ENCODE measurements at regions not wholly inside any gene's neighbourhood (a gene's known extent, or its start where the extent isn't known, plus 50 kb on each side); places are given as distances from the start of the nearest gene placed in this dataset.
A peak's percentile ranks its signal among the peaks of the same experiment; 100 is the strongest.

DNA sequence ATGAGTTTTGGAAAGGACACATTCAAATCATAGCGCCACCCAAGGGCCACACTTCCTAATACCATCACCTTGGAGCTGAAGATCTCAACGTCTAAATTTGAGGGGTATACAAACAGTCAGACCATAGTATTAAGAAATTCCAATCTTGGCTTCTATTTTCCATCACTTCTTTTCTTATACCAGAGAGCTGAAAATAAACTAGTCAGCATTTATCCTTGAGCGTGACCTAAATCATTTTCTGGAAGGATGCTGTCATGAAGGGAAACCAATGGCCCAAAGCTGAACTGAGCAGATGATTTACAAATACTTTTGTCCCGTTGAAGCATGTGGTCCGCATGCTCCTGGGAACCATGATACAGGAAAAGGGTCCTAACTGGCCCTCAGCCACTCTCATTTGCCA, 921.9 kb downstream of the CCSER2 start:
- Histone ChIP-seq H3K18ac (ENCODE audit: low read depth, low read length) (no peak overlapping the region), H4K5ac (ENCODE audit: low read depth, low read length) (no peak overlapping the region), H3K9ac (ENCODE audit: low read depth, low read length) (no peak overlapping the region), H2BK5ac (ENCODE audit: low read depth, low read length, poor library complexity, severe bottlenecking) (no peak overlapping the region), H3K27me3 (ENCODE audit: control insufficient read depth, insufficient read depth, low read length) (no peaks in the 10 kb centered on the region), H3K56ac (ENCODE audit: extremely low read depth, insufficient read depth, low read length) (no peak overlapping the region), H2AK9ac (replicated peaks; ENCODE audit: low read depth, low read length, poor library complexity) (no peak overlapping the region), H2AK5ac (ENCODE audit: low read depth, low read length) (no peak overlapping the region), H4K91ac (ENCODE audit: insufficient read depth, low read depth, low read length) (no peak overlapping the region), H3K27ac (ENCODE audit: insufficient read depth, low read length) (no peak overlapping the region), H2BK120ac (ENCODE audit: low read depth, low read length) (no peak overlapping the region), H3K4me3 (ENCODE audit: insufficient read depth, low read depth, low read length) (no peak overlapping the region), H2AFZ (replicated peaks; ENCODE audit: low read length, poor library complexity) (no peak overlapping the region), H3K9me1 (ENCODE audit: insufficient read depth, low read length) (no peaks in the 10 kb centered on the region), H3K79me1 (ENCODE audit: low read depth in 1 of 2, low read length in 2 of 2) (no peaks in the 10 kb centered on the region), H3K36me3 (ENCODE audit: control insufficient read depth, insufficient read depth, low read length) (no peaks in the 10 kb centered on the region), H3K4ac (ENCODE audit: low read depth, low read length) (no peak overlapping the region), H3K4me1 (ENCODE audit: control insufficient read depth, insufficient read depth, low read length) (no peaks in the 10 kb centered on the region), H2BK20ac (ENCODE audit: low read depth, low read length) (no peak overlapping the region), H3K14ac (replicated peaks; ENCODE audit: low read depth, low read length) (no peak overlapping the region), H3K9me3 (ENCODE audit: control insufficient read depth, insufficient read depth, low read length) (peaks cover 17% of the 10 kb centered on the region), H4K20me1 (ENCODE audit: insufficient read depth, low read length) (no peaks in the 10 kb centered on the region), H3K23ac (ENCODE audit: low read depth, low read length) (no peak overlapping the region), H4K8ac (ENCODE audit: low read depth in 2 of 2, low read length in 2 of 2) (no peak overlapping the region), H3K4me2 (ENCODE audit: low read depth, low read length) (no peak overlapping the region), H2BK15ac (ENCODE audit: low read depth, low read length) (no peak overlapping the region)
- CTCF ChIA-PET: no interaction called here
- TF ChIP-seq BHLHE40 (IDR thresholded peaks at IDR 0.05; ENCODE audit: low read depth, low read length): no peak
- TF ChIP-seq MAFK (IDR thresholded peaks at IDR 0.05; ENCODE audit: low read depth, low read length): peak; percentile 60; the same call in 1 of the 2 replicates
- dilution Hi-C loops (cut with HindIII; ENCODE audit: low sequenced_read_pairs, unreplicated experiment) (no loop called here), in situ Hi-C loops (cut with MboI; ENCODE audit: low sequenced_read_pairs) (no loop called here), intact Hi-C loops (cut with micrococcal nuclease) (no loop called here)
- ATAC-seq (ENCODE audit: low read depth) (no peak), DNase-seq (no peak)
- no CpG with 5 or more reads among the region's 5 CpGs for WGBS, 2 experiments (ENCODE audit: extremely low coverage in 2 of 2, insufficient read length in 1 of 2)
- no TSS peak for BruUV-seq (replicated peaks)
- POLR2A ChIA-PET (ENCODE audit: unreplicated experiment): no interaction called here
